HG03097 (cell line): ENCODE measurements at regions not wholly inside any gene's neighbourhood (a gene's known extent, or its start where the extent isn't known, plus 50 kb on each side); places are given as distances from the start of the nearest gene placed in this dataset.
"Not testable (repeated sequence)": the region's sequence is repeated elsewhere in the genome, so short reads cannot be mapped to it uniquely, and the experiment has no call there.

ENCODE experiments used
- ATAC-seq: cut with Tn5 transposase; IDR thresholded peaks from one replicate; pipeline ENCODE4 v1.9.1; 2021; ENCODE audit not compliant: unreplicated experiment, low FRiP score

GRCh38 chr3:30319713-30320112 is 286.7 kb upstream of the TGFBR2 start:
- peak; percentile 59 for ATAC-seq

- no peak for ATAC-seq
Observed at GRCh38 chr3:30320392-30320791, 286.0 kb upstream of the TGFBR2 start.

GRCh38 chr3:30321065-30321464 is 285.3 kb upstream of the TGFBR2 start:
- no peak for ATAC-seq

GRCh38 chr3:30323649-30324048 is 282.8 kb upstream of the TGFBR2 start:
- ATAC-seq = not testable (repeated sequence)

- no peak for ATAC-seq
Observed at GRCh38 chr3:30324587-30324986, 281.8 kb upstream of the TGFBR2 start.

GRCh38 chr3:30327976-30328375 is 278.4 kb upstream of the TGFBR2 start:
- ATAC-seq = not testable (repeated sequence)

GRCh38 chr3:30328935-30329334 is 277.5 kb upstream of the TGFBR2 start:
- ATAC-seq = not testable (repeated sequence)

- no peak for ATAC-seq
Observed at GRCh38 chr3:30331519-30331918, 274.9 kb upstream of the TGFBR2 start.

- no peak for ATAC-seq
Observed at GRCh38 chr3:30332196-30333021, 274.0 kb upstream of the TGFBR2 start.

GRCh38 chr3:30333143-30333542 is 273.3 kb upstream of the TGFBR2 start:
- ATAC-seq = no peak

- ATAC-seq = no peak
Observed at GRCh38 chr3:30333903-30334302, 272.5 kb upstream of the TGFBR2 start.

- ATAC-seq = no peak
Observed at GRCh38 chr3:30340500-30340899, 265.9 kb upstream of the TGFBR2 start.

GRCh38 chr3:30341079-30341478 is 265.3 kb upstream of the TGFBR2 start:
- ATAC-seq = no peak

GRCh38 chr3:30341851-30342250 is 264.6 kb upstream of the TGFBR2 start:
- ATAC-seq = no peak

- no peak for ATAC-seq
Observed at GRCh38 chr3:30342318-30343060, 263.9 kb upstream of the TGFBR2 start.

- no peak for ATAC-seq
Observed at GRCh38 chr3:30343067-30343831, 263.2 kb upstream of the TGFBR2 start.

- ATAC-seq = no peak
Observed at GRCh38 chr3:30343861-30344260, 262.5 kb upstream of the TGFBR2 start.

- ATAC-seq = no peak
Observed at GRCh38 chr3:30344288-30344687, 262.1 kb upstream of the TGFBR2 start.

- no peak for ATAC-seq
Observed at GRCh38 chr3:30346933-30347320, 259.5 kb upstream of the TGFBR2 start.

- peak; percentile 86 for ATAC-seq
Observed at GRCh38 chr3:30347679-30348216, 258.7 kb upstream of the TGFBR2 start.

GRCh38 chr3:30349507-30349906 is 256.9 kb upstream of the TGFBR2 start:
- ATAC-seq = no peak
